A673 (cell line): ENCODE measurements at regions not wholly inside any gene's neighbourhood (a gene's known extent, or its start where the extent isn't known, plus 50 kb on each side); places are given as distances from the start of the nearest gene placed in this dataset.
"Not testable (repeated sequence)": the region's sequence is repeated elsewhere in the genome, so short reads cannot be mapped to it uniquely, and the experiment has no call there.

ENCODE experiments used
- BruUV-seq: library from RNA; stranded (reverse); fragments of 400-500 nt; replicated peaks from 2 replicates; lab custom pipeline; 2021; lab: Mats Ljungman, UMichigan
- CTCF ChIA-PET: fragments of 300-600 bp; sonication (Branson Sonifier 250); formaldehyde crosslinking; loops from one replicate; lab custom pipeline; 2022; ENCODE audit warnings: antibody characterized with exemption; lab: Charles Lee
- POLR2A ChIA-PET: fragments of 300-600 bp; sonication (Branson Sonifier 250); formaldehyde crosslinking; loops from one replicate; lab custom pipeline; 2022; ENCODE audit warnings: antibody characterized with exemption; ENCODE audit not compliant: low non-redundant PET; lab: Charles Lee
- DNase-seq: peaks from one replicate; pipeline ENCODE4 v3.0.0-alpha.2; 2015; ENCODE audit warnings: low spot score
- H3K27ac ChIP-seq: fragments of 200-600 bp; sonication (generic); 2 replicates; pipeline ENCODE4 v1.5.1; 2016; ENCODE audit warnings: mixed run types, low read depth, mild to moderate bottlenecking, mixed read lengths, antibody characterized with exemption, low read length; ENCODE audit not compliant: poor library complexity, severe bottlenecking
- H3K27me3 ChIP-seq: fragments of 200-600 bp; sonication (generic); replicated peaks from 2 replicates; pipeline ENCODE4 v1.6.1; 2017; ENCODE audit warnings: mixed run types, low read depth, mild to moderate bottlenecking, mixed read lengths, antibody characterized with exemption, low read length; ENCODE audit not compliant: insufficient read depth, poor library complexity
- H3K36me3 ChIP-seq: fragments of 200-600 bp; sonication (generic); 2 replicates; pipeline ENCODE4 v1.6.1; 2016; ENCODE audit warnings: mixed run types, mild to moderate bottlenecking, mixed read lengths, antibody characterized with exemption, low read length; ENCODE audit not compliant: insufficient read depth, poor library complexity, severe bottlenecking
- H3K4me1 ChIP-seq: fragments of 200-600 bp; sonication (generic); 2 replicates; pipeline ENCODE4 v1.6.1; 2017; ENCODE audit warnings: mixed run types, mild to moderate bottlenecking, mixed read lengths, antibody characterized with exemption, low read length; ENCODE audit not compliant: insufficient read depth, poor library complexity, severe bottlenecking
- H3K4me3 ChIP-seq: fragments of 200-600 bp; sonication (generic); 2 replicates; pipeline ENCODE4 v1.5.1; 2016; ENCODE audit warnings: low read depth, mixed run types, mild to moderate bottlenecking, mixed read lengths, low read length; ENCODE audit not compliant: poor library complexity, severe bottlenecking
- H3K9me3 ChIP-seq: fragments of 200-600 bp; sonication (generic); 2 replicates; pipeline ENCODE4 v1.6.1; 2016; ENCODE audit warnings: mixed run types, low read depth, mild to moderate bottlenecking, mixed read lengths, antibody characterized with exemption, low read length; ENCODE audit not compliant: poor library complexity, severe bottlenecking
- intact Hi-C: fragments of 100-400 bp; cut with micrococcal nuclease; formaldehyde crosslinking; loops from one replicate; pipeline ENCODE4 v1.10.0; 2022; ENCODE audit not compliant: unreplicated experiment

DNA sequence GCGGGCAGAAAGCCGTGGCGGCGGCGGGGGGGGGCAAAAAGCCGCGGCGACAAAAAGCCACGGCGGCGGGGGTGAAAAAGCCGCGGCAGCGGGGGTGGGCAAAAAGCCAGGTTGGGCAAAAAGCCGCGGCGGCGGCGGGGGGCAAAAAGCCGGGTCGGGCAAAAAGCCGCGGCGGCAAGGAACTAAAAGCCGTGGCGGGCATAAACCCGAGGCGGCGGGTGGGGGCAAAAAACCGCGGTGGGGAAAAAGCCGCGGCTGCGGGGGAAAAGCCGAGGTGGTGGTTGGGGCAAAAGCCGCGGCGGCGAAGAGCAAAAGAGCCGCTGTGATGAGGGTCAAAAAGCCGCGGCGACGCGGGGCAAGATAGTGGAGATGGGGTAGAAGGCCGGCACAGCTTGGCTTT lies 1834.2 kb downstream of the FOXD4L5 start:
- H3K27me3 ChIP-seq, BruUV-seq, POLR2A ChIA-PET, intact Hi-C loops, H3K4me1 ChIP-seq, DNase-seq, H3K9me3 ChIP-seq, H3K36me3 ChIP-seq, H3K4me3 ChIP-seq, CTCF ChIA-PET, H3K27ac ChIP-seq: not testable (repeated sequence)

- CTCF ChIA-PET, H3K36me3 ChIP-seq, H3K27me3 ChIP-seq, H3K9me3 ChIP-seq, POLR2A ChIA-PET, H3K4me3 ChIP-seq, BruUV-seq, DNase-seq, intact Hi-C loops, H3K4me1 ChIP-seq, H3K27ac ChIP-seq: not testable (repeated sequence)
Observed at GRCh38 chr9:63425123-63425522, 1859.9 kb downstream of the FOXD4L5 start.

DNA sequence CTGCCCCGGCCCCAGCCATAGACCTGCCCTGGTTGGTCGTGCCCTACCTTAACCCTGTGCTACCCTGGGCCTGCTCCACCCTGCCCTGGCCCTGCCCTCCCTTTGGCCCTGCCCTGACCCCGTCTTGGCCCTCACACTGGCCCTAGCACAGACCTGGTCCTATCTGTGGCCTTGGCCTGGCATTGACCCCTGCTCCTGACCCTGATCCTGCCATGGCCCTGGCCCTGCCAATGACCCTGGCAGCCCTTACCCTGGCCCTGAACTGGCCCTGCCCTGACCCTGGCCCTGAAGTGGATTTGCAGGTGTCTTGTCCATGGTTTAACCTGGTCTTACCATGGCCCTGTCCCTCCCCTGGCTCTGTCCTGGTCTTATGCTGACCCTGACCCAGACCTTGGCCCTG lies 1894.1 kb downstream of the FOXD4L5 start:
- H3K4me1 ChIP-seq, intact Hi-C loops, H3K36me3 ChIP-seq, DNase-seq, BruUV-seq, H3K9me3 ChIP-seq, POLR2A ChIA-PET, CTCF ChIA-PET, H3K27ac ChIP-seq, H3K4me3 ChIP-seq, H3K27me3 ChIP-seq: not testable (repeated sequence)

DNA sequence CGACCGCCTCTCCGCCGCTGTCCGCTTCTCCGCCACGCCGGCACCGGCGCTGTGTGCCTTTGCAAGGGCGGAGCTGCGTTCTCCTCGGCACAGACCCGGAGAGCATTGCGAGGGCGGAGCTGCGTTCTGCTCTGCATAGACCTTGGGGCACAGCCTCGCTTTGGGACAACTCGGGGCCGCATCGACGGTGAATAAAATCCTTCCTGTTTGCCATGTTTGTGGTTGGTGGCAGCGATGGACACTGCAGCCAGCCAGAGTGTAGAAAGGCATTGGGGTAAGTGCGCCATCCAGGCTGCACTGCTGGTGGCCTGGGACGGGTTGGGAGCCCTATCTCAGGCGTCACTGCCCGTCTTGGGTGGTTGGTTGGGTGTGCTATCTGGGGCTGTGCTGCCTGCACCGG lies 1899.5 kb downstream of the FOXD4L5 start:
- H3K9me3 ChIP-seq, BruUV-seq, POLR2A ChIA-PET, H3K36me3 ChIP-seq, DNase-seq, H3K4me3 ChIP-seq, H3K4me1 ChIP-seq, CTCF ChIA-PET, intact Hi-C loops, H3K27me3 ChIP-seq, H3K27ac ChIP-seq: not testable (repeated sequence)

- BruUV-seq, H3K27me3 ChIP-seq, CTCF ChIA-PET, POLR2A ChIA-PET, H3K36me3 ChIP-seq, DNase-seq, intact Hi-C loops, H3K4me3 ChIP-seq, H3K27ac ChIP-seq, H3K9me3 ChIP-seq, H3K4me1 ChIP-seq: not testable (repeated sequence)
Observed at GRCh38 chr9:63379864-63380263, 1905.1 kb downstream of the FOXD4L5 start.

- BruUV-seq, DNase-seq, H3K9me3 ChIP-seq, intact Hi-C loops, H3K27ac ChIP-seq, H3K4me3 ChIP-seq, H3K36me3 ChIP-seq, H3K4me1 ChIP-seq, H3K27me3 ChIP-seq, CTCF ChIA-PET, POLR2A ChIA-PET: not testable (repeated sequence)
Observed at GRCh38 chr9:63354219-63354618, 1930.8 kb downstream of the FOXD4L5 start.

- H3K27me3 ChIP-seq, intact Hi-C loops, CTCF ChIA-PET, DNase-seq, H3K4me1 ChIP-seq, POLR2A ChIA-PET, H3K9me3 ChIP-seq, H3K4me3 ChIP-seq, H3K27ac ChIP-seq, H3K36me3 ChIP-seq: not testable (repeated sequence)
- TSS peak; percentile 21 for BruUV-seq
Observed at GRCh38 chr9:63347347-63347746, 1937.7 kb downstream of the FOXD4L5 start.

DNA sequence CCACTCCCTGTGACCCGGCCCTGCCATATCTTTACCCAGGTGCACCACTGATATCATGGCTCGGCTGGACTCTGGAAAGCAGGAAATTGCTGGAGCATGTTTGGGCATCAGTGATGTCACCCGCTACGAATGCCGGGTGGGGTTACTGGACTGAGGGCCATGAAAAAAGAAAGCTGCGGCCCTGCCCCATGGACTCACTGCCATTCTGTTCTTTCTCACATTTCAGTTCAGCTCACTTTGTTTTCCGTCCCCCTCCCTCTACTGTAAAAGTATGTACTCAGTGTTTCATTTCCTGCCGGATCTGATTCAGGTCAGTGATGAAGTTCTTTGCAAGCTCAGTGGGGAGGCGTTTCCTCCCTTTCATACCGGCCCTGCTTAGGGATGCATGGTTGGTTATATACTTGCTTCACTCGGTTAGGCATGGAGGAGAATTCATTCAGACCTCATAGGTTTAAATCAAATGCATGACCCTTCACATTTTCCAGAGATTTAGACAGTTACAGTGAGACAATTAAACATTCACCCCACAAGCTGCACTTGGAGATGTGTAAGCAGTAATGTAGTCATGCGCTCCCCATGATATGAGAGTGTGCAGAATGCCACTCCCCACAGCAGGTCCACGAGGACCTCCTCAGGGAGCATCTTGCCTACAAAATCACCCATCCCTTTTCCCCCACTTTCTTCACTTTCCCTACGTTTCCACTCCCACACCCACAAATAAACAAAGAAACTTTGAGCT lies 1938.5 kb downstream of the FOXD4L5 start:
- H3K27ac ChIP-seq, H3K4me1 ChIP-seq, H3K36me3 ChIP-seq, H3K4me3 ChIP-seq, POLR2A ChIA-PET, CTCF ChIA-PET, H3K27me3 ChIP-seq, BruUV-seq, intact Hi-C loops, H3K9me3 ChIP-seq: not testable (repeated sequence)
- peak; percentile 80 for DNase-seq
